ENCODE measurements at regions not wholly inside any gene's neighbourhood (a gene's known extent, or its start where the extent isn't known, plus 50 kb on each side); places are given as distances from the start of the nearest gene placed in this dataset.

GRCh38 chr15:69591905-69592508 lies 139.4 kb downstream of the RPLP1 start:
- FAIRE-seq (no peak), DNase-seq (peak; percentile 87 to 88)

GRCh38 chr15:69592954-69593353 lies 140.3 kb downstream of the RPLP1 start:
- peaks cover 0 to 56% (median 14%) of the 10 kb centered on the region in 3 donors for H3K4me1 ChIP-seq (ENCODE audit: control insufficient read depth in 3 of 3, insufficient read depth in 2 of 3, low read depth in 1 of 3, low read length in 2 of 3)

More at GRCh38 chr15:69591905-69592508, 139.4 kb downstream of the RPLP1 start:
- no peak overlapping the region for H3K4me3 ChIP-seq (ENCODE audit: low read depth in 1 of 3, low read length in 3 of 3)
- no peaks in the 10 kb centered on the region for H3K36me3 ChIP-seq (ENCODE audit: control insufficient read depth in 3 of 3, insufficient read depth in 2 of 3, low read depth in 1 of 3, low read length in 3 of 3)
- H3K9me3 ChIP-seq (ENCODE audit: control insufficient read depth in 2 of 2, insufficient read depth in 1 of 2, low read depth in 1 of 2, low read length in 1 of 2) = peaks cover 0 to 4% of the 10 kb centered on the region in 2 donors
- H3K27ac ChIP-seq (ENCODE audit: low read depth in 1 of 3, low read length in 2 of 3) = no peak overlapping the region
- H3K27me3 ChIP-seq (ENCODE audit: control insufficient read depth in 3 of 3, insufficient read depth in 3 of 3, low read length in 3 of 3) = peaks cover 0 to 32% (median 0%) of the 10 kb centered on the region in 3 donors
- peaks cover 0 to 56% (median 14%) of the 10 kb centered on the region in 3 donors for H3K4me1 ChIP-seq (ENCODE audit: control insufficient read depth in 3 of 3, insufficient read depth in 2 of 3, low read depth in 1 of 3, low read length in 2 of 3)
- 13 to 54% (median 39%) methylated on average over 4 of the region's 4 CpGs for WGBS, 3 donors

GRCh38 chr15:69593488-69593887 lies 140.9 kb downstream of the RPLP1 start:
- Histone ChIP-seq H3K27ac (ENCODE audit: low read depth in 1 of 3, low read length in 2 of 3) (peak overlapping the region in 1 of 3 donors; percentile 27), H3K4me1 (ENCODE audit: control insufficient read depth in 3 of 3, insufficient read depth in 2 of 3, low read depth in 1 of 3, low read length in 2 of 3) (peaks cover 0 to 56% (median 14%) of the 10 kb centered on the region in 3 donors), H3K4me3 (ENCODE audit: low read depth in 1 of 3, low read length in 3 of 3) (no peak overlapping the region), H3K27me3 (ENCODE audit: control insufficient read depth in 3 of 3, insufficient read depth in 3 of 3, low read length in 3 of 3) (peaks cover 0 to 33% (median 0%) of the 10 kb centered on the region in 3 donors), H3K36me3 (ENCODE audit: control insufficient read depth in 3 of 3, insufficient read depth in 2 of 3, low read depth in 1 of 3, low read length in 3 of 3) (no peaks in the 10 kb centered on the region), H3K9me3 (ENCODE audit: control insufficient read depth in 2 of 2, insufficient read depth in 1 of 2, low read depth in 1 of 2, low read length in 1 of 2) (peaks cover 0 to 3% of the 10 kb centered on the region in 2 donors)
- DNase-seq (peak in 1 of 2 donors; percentile 50), FAIRE-seq (no peak)
- 14 to 73% (median 42%) methylated on average over 7 of the region's 7 CpGs for WGBS, 3 donors

More at GRCh38 chr15:69592954-69593353, 140.3 kb downstream of the RPLP1 start:
- H3K27ac ChIP-seq (ENCODE audit: low read depth in 1 of 3, low read length in 2 of 3) = no peak overlapping the region
- peaks cover 0 to 34% (median 0%) of the 10 kb centered on the region in 3 donors for H3K27me3 ChIP-seq (ENCODE audit: control insufficient read depth in 3 of 3, insufficient read depth in 3 of 3, low read length in 3 of 3)
- no peaks in the 10 kb centered on the region for H3K36me3 ChIP-seq (ENCODE audit: control insufficient read depth in 3 of 3, insufficient read depth in 2 of 3, low read depth in 1 of 3, low read length in 3 of 3)
- FAIRE-seq (no peak), DNase-seq (no peak)
- H3K9me3 ChIP-seq (ENCODE audit: control insufficient read depth in 2 of 2, insufficient read depth in 1 of 2, low read depth in 1 of 2, low read length in 1 of 2) = peaks cover 0 to 4% of the 10 kb centered on the region in 2 donors
- no peak overlapping the region for H3K4me3 ChIP-seq (ENCODE audit: low read depth in 1 of 3, low read length in 3 of 3)
- 60 to 77% (median 70%) methylated on average over 2 of the region's 2 CpGs for WGBS, 3 donors

- FAIRE-seq (no peak), DNase-seq (peak; percentile 89 to 93)
- Histone ChIP-seq H3K4me3 (ENCODE audit: low read depth in 1 of 3, low read length in 3 of 3) (no peak overlapping the region), H3K27me3 (ENCODE audit: control insufficient read depth in 3 of 3, insufficient read depth in 3 of 3, low read length in 3 of 3) (peaks cover 0 to 38% (median 0%) of the 10 kb centered on the region in 3 donors), H3K27ac (ENCODE audit: low read depth in 1 of 3, low read length in 2 of 3) (peak overlapping the region in 2 of 3 donors; percentile 40 to 51), H3K4me1 (ENCODE audit: control insufficient read depth in 3 of 3, insufficient read depth in 2 of 3, low read depth in 1 of 3, low read length in 2 of 3) (peaks cover 0 to 56% (median 14%) of the 10 kb centered on the region in 3 donors), H3K36me3 (ENCODE audit: control insufficient read depth in 3 of 3, insufficient read depth in 2 of 3, low read depth in 1 of 3, low read length in 3 of 3) (no peaks in the 10 kb centered on the region), H3K9me3 (ENCODE audit: control insufficient read depth in 2 of 2, insufficient read depth in 1 of 2, low read depth in 1 of 2, low read length in 1 of 2) (peaks cover 0 to 2% of the 10 kb centered on the region in 2 donors)
- WGBS, 3 donors = 7 to 22% (median 18%) methylated on average over 24 of the region's 24 CpGs
These were observed 141.7 kb downstream of the RPLP1 start for GRCh38 chr15:69593981-69594966.

GRCh38 chr15:69595009-69595791 lies 142.6 kb downstream of the RPLP1 start:
- peak overlapping the region in 2 of 3 donors; percentile 1 to 51 for H3K27ac ChIP-seq (ENCODE audit: low read depth in 1 of 3, low read length in 2 of 3)

GRCh38 chr15:69597061-69597592 lies 144.5 kb downstream of the RPLP1 start:
- DNase-seq (no peak), FAIRE-seq (no peak)
- Histone ChIP-seq H3K27me3 (ENCODE audit: control insufficient read depth in 3 of 3, insufficient read depth in 3 of 3, low read length in 3 of 3) (peaks cover 0 to 36% (median 0%) of the 10 kb centered on the region in 3 donors), H3K9me3 (ENCODE audit: control insufficient read depth in 2 of 2, insufficient read depth in 1 of 2, low read depth in 1 of 2, low read length in 1 of 2) (peaks cover 0 to 2% of the 10 kb centered on the region in 2 donors), H3K27ac (ENCODE audit: low read depth in 1 of 3, low read length in 2 of 3) (no peak overlapping the region), H3K4me1 (ENCODE audit: control insufficient read depth in 3 of 3, insufficient read depth in 2 of 3, low read depth in 1 of 3, low read length in 2 of 3) (peaks cover 0 to 47% (median 14%) of the 10 kb centered on the region in 3 donors), H3K4me3 (ENCODE audit: low read depth in 1 of 3, low read length in 3 of 3) (no peak overlapping the region), H3K36me3 (ENCODE audit: control insufficient read depth in 3 of 3, insufficient read depth in 2 of 3, low read depth in 1 of 3, low read length in 3 of 3) (no peaks in the 10 kb centered on the region)
- WGBS, 3 donors = 90 to 94% (median 91%) methylated on average over 4 of the region's 4 CpGs

More at GRCh38 chr15:69595009-69595791, 142.6 kb downstream of the RPLP1 start:
- Histone ChIP-seq H3K36me3 (ENCODE audit: control insufficient read depth in 3 of 3, insufficient read depth in 2 of 3, low read depth in 1 of 3, low read length in 3 of 3) (no peaks in the 10 kb centered on the region), H3K9me3 (ENCODE audit: control insufficient read depth in 2 of 2, insufficient read depth in 1 of 2, low read depth in 1 of 2, low read length in 1 of 2) (peaks cover 0 to 2% of the 10 kb centered on the region in 2 donors), H3K4me3 (ENCODE audit: low read depth in 1 of 3, low read length in 3 of 3) (no peak overlapping the region), H3K27me3 (ENCODE audit: control insufficient read depth in 3 of 3, insufficient read depth in 3 of 3, low read length in 3 of 3) (peaks cover 0 to 40% (median 0%) of the 10 kb centered on the region in 3 donors), H3K4me1 (ENCODE audit: control insufficient read depth in 3 of 3, insufficient read depth in 2 of 3, low read depth in 1 of 3, low read length in 2 of 3) (peaks cover 0 to 59% (median 14%) of the 10 kb centered on the region in 3 donors)
- peak in 1 of 2 donors; percentile 14 for DNase-seq
- 10 to 31% (median 18%) methylated on average over 10 of the region's 10 CpGs for WGBS, 3 donors
- no peak for FAIRE-seq

- 88 to 90% (median 88%) methylated on average over 5 of the region's 5 CpGs for WGBS, 3 donors
- H3K27me3 ChIP-seq (ENCODE audit: control insufficient read depth in 3 of 3, insufficient read depth in 3 of 3, low read length in 3 of 3) = peaks cover 0 to 36% (median 0%) of the 10 kb centered on the region in 3 donors
- no peak for FAIRE-seq
These were observed 146.7 kb downstream of the RPLP1 start for GRCh38 chr15:69599271-69599670.

More at GRCh38 chr15:69599271-69599670, 146.7 kb downstream of the RPLP1 start:
- Histone ChIP-seq H3K4me3 (ENCODE audit: low read depth in 1 of 3, low read length in 3 of 3) (no peak overlapping the region), H3K9me3 (ENCODE audit: control insufficient read depth in 2 of 2, insufficient read depth in 1 of 2, low read depth in 1 of 2, low read length in 1 of 2) (peaks cover 0 to 2% of the 10 kb centered on the region in 2 donors), H3K4me1 (ENCODE audit: control insufficient read depth in 3 of 3, insufficient read depth in 2 of 3, low read depth in 1 of 3, low read length in 2 of 3) (peaks cover 0 to 33% (median 10%) of the 10 kb centered on the region in 3 donors), H3K36me3 (ENCODE audit: control insufficient read depth in 3 of 3, insufficient read depth in 2 of 3, low read depth in 1 of 3, low read length in 3 of 3) (no peaks in the 10 kb centered on the region), H3K27ac (ENCODE audit: low read depth in 1 of 3, low read length in 2 of 3) (no peak overlapping the region)
- no peak for DNase-seq

Data from small intestine (tissue), 7 donors.